ENCODE measurements at regions not wholly inside any gene's neighbourhood (a gene's known extent, or its start where the extent isn't known, plus 50 kb on each side); places are given as distances from the start of the nearest gene placed in this dataset.

DNA sequence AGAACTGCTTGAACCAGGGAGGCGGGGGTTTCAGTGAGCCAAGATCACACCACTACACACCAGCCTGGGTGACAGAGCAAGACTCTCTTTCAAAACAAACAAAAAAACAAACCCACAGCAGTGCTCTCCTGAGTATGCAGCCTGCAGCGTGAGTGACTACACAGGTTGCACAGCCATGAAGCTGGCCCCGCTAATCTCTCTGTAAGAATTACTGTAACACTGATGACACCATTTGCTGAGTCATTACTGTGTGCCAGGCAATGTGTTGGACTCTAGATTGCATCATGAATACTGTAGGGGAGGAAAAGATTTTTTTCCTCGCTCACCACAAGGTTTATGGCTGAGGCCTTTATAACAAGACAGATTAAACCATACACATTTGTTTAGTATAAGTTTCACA is 118.6 kb upstream of the ATP8B1 start:
- Histone ChIP-seq H3K27ac (no peak overlapping the region), H3K4me3 (no peak overlapping the region)
- no peak for TF ChIP-seq CTCF (IDR thresholded peaks at IDR 0.05)
- no peak for DNase-seq (ENCODE audit: low spot score)

DNA sequence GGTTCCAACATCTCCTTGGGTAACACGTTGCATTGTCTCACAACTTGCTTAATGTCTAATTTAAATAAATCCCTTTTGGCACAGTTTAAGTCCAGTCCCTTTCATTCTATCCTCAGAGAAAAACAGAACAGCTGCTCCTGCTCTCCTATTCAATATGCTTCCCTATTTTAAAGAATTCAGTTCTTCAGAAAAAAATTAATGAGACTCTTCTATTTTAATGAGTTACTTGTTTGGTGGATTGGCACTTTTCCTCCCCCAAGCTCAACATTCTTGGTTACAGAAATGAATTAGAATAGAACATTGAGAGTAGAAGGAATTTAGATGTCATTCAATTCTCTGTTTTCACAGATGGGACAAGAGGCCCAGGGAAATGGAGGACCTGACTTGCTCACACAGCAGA is 116.9 kb upstream of the ATP8B1 start:
- no peak for DNase-seq (ENCODE audit: low spot score)
- no peak for TF ChIP-seq CTCF (IDR thresholded peaks at IDR 0.05)
- Histone ChIP-seq H3K27ac (no peak overlapping the region), H3K4me3 (no peak overlapping the region)

DNA sequence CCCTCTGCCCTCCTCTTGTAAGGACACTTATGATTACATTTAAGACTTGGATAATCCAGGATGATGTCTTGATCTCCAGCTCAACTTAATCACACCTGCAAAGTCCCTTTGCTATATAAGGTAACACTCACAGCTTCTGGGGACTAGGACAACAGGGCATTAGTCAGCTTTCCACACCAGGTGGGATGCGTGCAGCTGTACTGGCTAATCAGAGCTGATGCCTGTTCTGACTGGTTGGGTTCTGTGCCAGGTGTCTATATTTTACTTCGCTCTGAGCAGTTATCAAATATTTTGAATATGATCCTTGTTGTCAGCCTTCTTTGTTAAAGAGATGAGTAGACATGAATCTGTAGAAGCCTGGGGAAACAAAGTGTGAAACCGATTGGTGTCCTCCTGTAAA is 115.5 kb upstream of the ATP8B1 start:
- Histone ChIP-seq H3K4me3 (no peak overlapping the region), H3K27ac (no peak overlapping the region)
- no peak for TF ChIP-seq CTCF (IDR thresholded peaks at IDR 0.05)
- DNase-seq (ENCODE audit: low spot score) = no peak

GRCh38 chr18:57916684-57917083 is 113.6 kb upstream of the ATP8B1 start:
- H3K27ac ChIP-seq = no peak overlapping the region
- no peak overlapping the region for H3K4me3 ChIP-seq
- TF ChIP-seq CTCF (IDR thresholded peaks at IDR 0.05) = no peak
- no peak for DNase-seq (ENCODE audit: low spot score)

- no peak overlapping the region for H3K4me3 ChIP-seq
- no peak overlapping the region for H3K27ac ChIP-seq
- no peak for TF ChIP-seq CTCF (IDR thresholded peaks at IDR 0.05)
- DNase-seq (ENCODE audit: low spot score) = no peak
These were observed 112.9 kb upstream of the ATP8B1 start for GRCh38 chr18:57915865-57916582.

GRCh38 chr18:57915248-57915647 is 112.1 kb upstream of the ATP8B1 start:
- Histone ChIP-seq H3K27ac (no peak overlapping the region), H3K4me3 (no peak overlapping the region)
- no peak for DNase-seq (ENCODE audit: low spot score)
- no peak for TF ChIP-seq CTCF (IDR thresholded peaks at IDR 0.05)

- H3K4me3 ChIP-seq = no peak overlapping the region
- TF ChIP-seq CTCF (IDR thresholded peaks at IDR 0.05) = no peak
- no peak overlapping the region for H3K27ac ChIP-seq
- no peak for DNase-seq (ENCODE audit: low spot score)
These were observed 110.6 kb upstream of the ATP8B1 start for GRCh38 chr18:57913686-57914085.
